ENCODE measurements at regions not wholly inside any gene's neighbourhood (a gene's known extent, or its start where the extent isn't known, plus 50 kb on each side); places are given as distances from the start of the nearest gene placed in this dataset.

- DNase-seq (no peak), ATAC-seq (no peak)
- Histone ChIP-seq H3K4me1 (no peaks in the 10 kb centered on the region), H3K27me3 (no peaks in the 10 kb centered on the region), H3K27ac (no peak overlapping the region), H3K4me3 (no peak overlapping the region), H3K36me3 (replicated peaks in 1 of 2; ENCODE audit: insufficient read depth in 1 of 2, low read depth in 2 of 2) (no peaks in the 10 kb centered on the region), H3K9me3 (no peaks in the 10 kb centered on the region)
- 45 to 52% methylated on average over 3 of the region's 3 CpGs for WGBS, 2 donors
- intact Hi-C loops (cut with DNase I), result no loop called here
- TF ChIP-seq POLR2A (IDR thresholded peaks at IDR 0.05) (no peak), CTCF (IDR thresholded peaks at IDR 0.05) (no peak)
These were observed 410.8 kb downstream of the CETN3 start for GRCh38 chr5:89998519-89999305.

GRCh38 chr5:89996890-89997289 is 412.7 kb downstream of the CETN3 start:
- DNase-seq (no peak), ATAC-seq (no peak)
- Histone ChIP-seq H3K9me3 (no peaks in the 10 kb centered on the region), H3K4me3 (no peak overlapping the region), H3K27ac (no peak overlapping the region), H3K4me1 (no peaks in the 10 kb centered on the region), H3K27me3 (no peaks in the 10 kb centered on the region), H3K36me3 (replicated peaks in 1 of 2; ENCODE audit: insufficient read depth in 1 of 2, low read depth in 2 of 2) (no peaks in the 10 kb centered on the region)
- 77 to 89% methylated on average over 5 of the region's 5 CpGs for WGBS, 2 donors
- intact Hi-C loops (cut with DNase I), result no loop called here
- TF ChIP-seq CTCF (IDR thresholded peaks at IDR 0.05) (no peak), POLR2A (IDR thresholded peaks at IDR 0.05) (no peak)

GRCh38 chr5:89996335-89996734 is 413.2 kb downstream of the CETN3 start:
- intact Hi-C loops (cut with DNase I), result no loop called here

GRCh38 chr5:89994266-89994665 is 415.3 kb downstream of the CETN3 start:
- ATAC-seq, result no peak
- Histone ChIP-seq H3K27me3 (no peaks in the 10 kb centered on the region), H3K36me3 (replicated peaks in 1 of 2; ENCODE audit: insufficient read depth in 1 of 2, low read depth in 2 of 2) (no peaks in the 10 kb centered on the region), H3K9me3 (no peaks in the 10 kb centered on the region), H3K4me3 (no peak overlapping the region), H3K27ac (no peak overlapping the region), H3K4me1 (no peaks in the 10 kb centered on the region)
- intact Hi-C loops (cut with DNase I), result no loop called here
- DNase-seq, result no peak
- TF ChIP-seq CTCF (IDR thresholded peaks at IDR 0.05) (no peak), POLR2A (IDR thresholded peaks at IDR 0.05) (no peak)

More at GRCh38 chr5:89996335-89996734, 413.2 kb downstream of the CETN3 start:
- H3K9me3 ChIP-seq, result no peaks in the 10 kb centered on the region
- no peak overlapping the region for H3K4me3 ChIP-seq
- 72 to 74% methylated on average over 1 of the region's 1 CpG for WGBS, 2 donors
- no peak overlapping the region for H3K27ac ChIP-seq
- no peaks in the 10 kb centered on the region for H3K4me1 ChIP-seq
- ATAC-seq (no peak), DNase-seq (no peak)
- TF ChIP-seq POLR2A (IDR thresholded peaks at IDR 0.05) (no peak), CTCF (IDR thresholded peaks at IDR 0.05) (no peak)
- H3K27me3 ChIP-seq, result no peaks in the 10 kb centered on the region
- H3K36me3 ChIP-seq (replicated peaks in 1 of 2; ENCODE audit: insufficient read depth in 1 of 2, low read depth in 2 of 2), result no peaks in the 10 kb centered on the region

GRCh38 chr5:89992201-89992600 is 417.4 kb downstream of the CETN3 start:
- intact Hi-C loops (cut with DNase I), result no loop called here
- no peak for DNase-seq
- H3K36me3 ChIP-seq (replicated peaks in 1 of 2; ENCODE audit: insufficient read depth in 1 of 2, low read depth in 2 of 2), result no peaks in the 10 kb centered on the region
- no peaks in the 10 kb centered on the region for H3K9me3 ChIP-seq
- TF ChIP-seq CTCF (IDR thresholded peaks at IDR 0.05) (no peak), POLR2A (IDR thresholded peaks at IDR 0.05) (no peak)
- H3K27me3 ChIP-seq, result no peaks in the 10 kb centered on the region
- WGBS, 2 donors, result 69 to 84% methylated on average over 3 of the region's 3 CpGs
- no peak overlapping the region for H3K4me3 ChIP-seq
- no peak overlapping the region for H3K27ac ChIP-seq
- ATAC-seq, result no peak
- H3K4me1 ChIP-seq, result no peaks in the 10 kb centered on the region
